Trophoblast cell (in vitro differentiated cells and primary cell): ENCODE measurements at regions not wholly inside any gene's neighbourhood (a gene's known extent, or its start where the extent isn't known, plus 50 kb on each side); places are given as distances from the start of the nearest gene placed in this dataset.
"Not testable (repeated sequence)": the region's sequence is repeated elsewhere in the genome, so short reads cannot be mapped to it uniquely, and the experiment has no call there.

Experiments used
- DNase-seq, 2 donors: peaks; one replicate each; pipeline ENCODE4 v3.0.0-alpha.2; 2016
- H2AFZ ChIP-seq: 2 replicates; pipeline ENCODE4 v1.6.1; 2013; ENCODE audit warnings: low read length, moderate library complexity, mild to moderate bottlenecking; ENCODE audit not compliant: insufficient read depth, poor library complexity
- H2AK5ac ChIP-seq: 2 replicates; pipeline ENCODE4 v1.6.1; 2013; ENCODE audit warnings: mild to moderate bottlenecking, low read length
- H2BK120ac ChIP-seq: 2 replicates; pipeline ENCODE4 v1.6.1; 2013; ENCODE audit warnings: low read length, mild to moderate bottlenecking, moderate library complexity; ENCODE audit not compliant: insufficient read depth, poor library complexity
- H2BK12ac ChIP-seq: 2 replicates; pipeline ENCODE4 v1.6.1; 2013; ENCODE audit warnings: mild to moderate bottlenecking, low read length, moderate library complexity
- H2BK5ac ChIP-seq: 2 replicates; pipeline ENCODE4 v1.6.1; 2013; ENCODE audit warnings: low read length, low read depth, moderate library complexity, mild to moderate bottlenecking; ENCODE audit not compliant: poor library complexity
- H3K14ac ChIP-seq: 2 replicates; pipeline ENCODE4 v1.6.1; 2013; ENCODE audit warnings: mild to moderate bottlenecking, low read length
- H3K18ac ChIP-seq: 2 replicates; pipeline ENCODE4 v1.6.1; 2013; ENCODE audit warnings: mild to moderate bottlenecking, low read length
- H3K23ac ChIP-seq: 2 replicates; pipeline ENCODE4 v1.6.1; 2013; ENCODE audit warnings: low read length
- H3K27ac ChIP-seq: 2 replicates; pipeline ENCODE4 v1.5.1; 2013; ENCODE audit warnings: low read depth, mild to moderate bottlenecking, inconsistent platforms, low read length, moderate library complexity
- H3K27me3 ChIP-seq: 2 replicates; pipeline ENCODE4 v1.6.1; 2013; ENCODE audit warnings: inconsistent platforms, mild to moderate bottlenecking, low read length, moderate library complexity; ENCODE audit not compliant: insufficient read depth
- H3K36me3 ChIP-seq, 2 experiments: 1 replicate in 1 of 2; 2 replicates in 1 of 2; pipeline ENCODE4 v1.6.1; 2013; ENCODE audit warnings: low read length in 2 of 2, mild to moderate bottlenecking in 2 of 2, moderate library complexity in 1 of 2; ENCODE audit not compliant: insufficient read depth in 2 of 2, control insufficient read depth in 1 of 2
- H3K4ac ChIP-seq: 2 replicates; pipeline ENCODE4 v1.6.1; 2013; ENCODE audit warnings: low read depth, mild to moderate bottlenecking, low read length, moderate library complexity
- H3K4me1 ChIP-seq, 2 experiments: 1 replicate in 1 of 2; 2 replicates in 1 of 2; pipeline ENCODE4 v1.6.1; 2013; ENCODE audit warnings: low read length in 2 of 2, mild to moderate bottlenecking in 2 of 2, moderate library complexity in 1 of 2; ENCODE audit not compliant: insufficient read depth in 2 of 2, control insufficient read depth in 1 of 2
- H3K4me2 ChIP-seq: 2 replicates; pipeline ENCODE4 v1.6.1; 2013; ENCODE audit warnings: inconsistent platforms, mild to moderate bottlenecking, low read length, moderate library complexity
- H3K4me3 ChIP-seq: 2 replicates; pipeline ENCODE4 v1.5.1; 2013; ENCODE audit warnings: mild to moderate bottlenecking, low read depth, low read length, inconsistent platforms
- H3K79me1 ChIP-seq: one replicate; pipeline ENCODE4 v1.6.1; 2013; ENCODE audit warnings: low read length
- H3K79me2 ChIP-seq: 2 replicates; pipeline ENCODE4 v1.6.1; 2013; ENCODE audit warnings: low read length, mild to moderate bottlenecking; ENCODE audit not compliant: control insufficient read depth, insufficient read depth, poor library complexity
- H3K9ac ChIP-seq: 2 replicates; pipeline ENCODE4 v1.6.1; 2013; ENCODE audit warnings: mild to moderate bottlenecking, low read length
- H3K9me3 ChIP-seq: 2 replicates; pipeline ENCODE4 v1.6.1; 2013; ENCODE audit warnings: low read depth, mild to moderate bottlenecking, control low read depth, inconsistent platforms, low read length; ENCODE audit not compliant: insufficient read depth
- H4K12ac ChIP-seq: 2 replicates; pipeline ENCODE4 v1.6.1; 2013; ENCODE audit warnings: low read depth, mild to moderate bottlenecking, low read length, moderate library complexity
- H4K8ac ChIP-seq: 2 replicates; pipeline ENCODE4 v1.6.1; 2013; ENCODE audit warnings: low read depth, mild to moderate bottlenecking, low read length, moderate library complexity
- H4K91ac ChIP-seq: one replicate; pipeline ENCODE4 v1.6.1; 2013; ENCODE audit warnings: low read depth, mild to moderate bottlenecking, low read length, moderate library complexity
- WGBS: extraction: QIAGEN DNeasy Blood & Tissue Kit; methylation state at CpG from one replicate; pipeline ENCODE4 v1.1.7; 2013; ENCODE audit warnings: missing lambda C conversion rate; ENCODE audit not compliant: insufficient read length, insufficient coverage; ENCODE audit errors: extremely low coverage; 5-methylcytosine and 5-hydroxymethylcytosine counted together

DNA sequence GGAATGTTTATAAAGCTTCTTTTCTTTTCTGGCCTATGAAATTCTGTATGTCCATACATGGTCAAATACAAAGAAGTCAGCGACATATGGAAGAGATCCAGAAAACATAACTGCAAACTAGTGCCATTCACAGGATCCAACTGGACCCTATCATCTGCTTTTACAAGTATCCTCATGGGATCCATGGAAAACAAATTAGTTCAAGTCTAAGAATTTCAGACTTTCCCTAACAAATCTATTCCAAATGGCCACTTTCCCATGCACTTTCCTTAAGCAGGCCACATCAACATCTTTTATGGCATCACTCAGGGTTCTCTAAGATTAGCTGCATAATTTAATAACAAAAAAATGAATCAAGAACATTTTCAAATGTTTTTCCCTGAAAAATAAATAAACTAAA is 301.3 kb downstream of the ZNF37A start:
- H3K4ac ChIP-seq, H3K4me2 ChIP-seq, H2AFZ ChIP-seq, H3K9me3 ChIP-seq, H2BK120ac ChIP-seq, H3K4me1 ChIP-seq, H3K79me2 ChIP-seq, H3K23ac ChIP-seq, H3K27ac ChIP-seq, H4K12ac ChIP-seq, H4K8ac ChIP-seq, H4K91ac ChIP-seq, H2BK5ac ChIP-seq, H3K79me1 ChIP-seq, H3K27me3 ChIP-seq, H2AK5ac ChIP-seq, H3K9ac ChIP-seq, H2BK12ac ChIP-seq, H3K18ac ChIP-seq, H3K14ac ChIP-seq, DNase-seq, H3K4me3 ChIP-seq, H3K36me3 ChIP-seq: not testable (repeated sequence)
- no CpG with 5 or more reads among the region's 1 CpG for WGBS

DNA sequence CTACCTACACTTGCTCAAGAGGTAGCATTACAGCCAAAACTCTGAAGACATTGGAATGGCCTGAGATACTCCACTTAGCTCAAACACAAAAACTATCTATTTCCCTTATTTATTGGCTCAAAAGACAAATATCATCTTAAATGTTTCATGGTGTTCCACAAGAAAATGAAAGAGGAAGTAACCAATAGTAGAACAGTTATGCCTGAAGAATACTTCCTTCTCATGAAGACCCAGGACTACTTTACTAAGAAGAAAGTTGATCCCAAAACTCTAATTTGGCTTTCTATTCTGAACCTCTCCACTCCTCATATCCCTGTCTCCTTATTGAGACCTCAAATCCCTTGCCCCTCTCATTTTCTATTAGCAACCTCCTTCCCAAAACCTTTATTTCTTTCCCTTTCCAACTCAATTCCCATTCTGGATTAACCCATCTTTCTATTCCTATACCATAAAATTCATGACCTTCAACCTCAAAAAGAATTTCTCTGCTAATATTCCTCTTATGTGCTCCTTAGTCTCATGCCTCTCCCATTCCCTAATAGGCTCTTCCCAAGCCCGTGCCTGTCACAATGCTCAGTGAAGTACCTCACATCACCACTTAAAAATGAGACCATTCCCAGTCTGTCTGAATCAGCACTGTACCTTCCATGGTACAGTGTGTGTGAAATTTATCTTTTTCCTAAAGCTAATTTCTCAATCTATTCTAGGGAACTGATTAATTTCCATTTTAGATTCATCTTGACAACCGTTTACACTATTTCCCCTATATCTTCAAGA is 302.2 kb downstream of the ZNF37A start:
- H2BK12ac ChIP-seq, H2AFZ ChIP-seq, H3K18ac ChIP-seq, H3K79me1 ChIP-seq, H3K4ac ChIP-seq, H2BK5ac ChIP-seq, H3K79me2 ChIP-seq, H3K4me2 ChIP-seq, H3K9me3 ChIP-seq, H3K27me3 ChIP-seq, H2AK5ac ChIP-seq, H3K23ac ChIP-seq, H3K36me3 ChIP-seq, H3K9ac ChIP-seq, H4K91ac ChIP-seq, H3K27ac ChIP-seq, H3K4me3 ChIP-seq, H4K8ac ChIP-seq, DNase-seq, H3K14ac ChIP-seq, H3K4me1 ChIP-seq, H2BK120ac ChIP-seq, H4K12ac ChIP-seq: not testable (repeated sequence)
- no CpG with 5 or more reads among the region's 2 CpGs for WGBS

DNA sequence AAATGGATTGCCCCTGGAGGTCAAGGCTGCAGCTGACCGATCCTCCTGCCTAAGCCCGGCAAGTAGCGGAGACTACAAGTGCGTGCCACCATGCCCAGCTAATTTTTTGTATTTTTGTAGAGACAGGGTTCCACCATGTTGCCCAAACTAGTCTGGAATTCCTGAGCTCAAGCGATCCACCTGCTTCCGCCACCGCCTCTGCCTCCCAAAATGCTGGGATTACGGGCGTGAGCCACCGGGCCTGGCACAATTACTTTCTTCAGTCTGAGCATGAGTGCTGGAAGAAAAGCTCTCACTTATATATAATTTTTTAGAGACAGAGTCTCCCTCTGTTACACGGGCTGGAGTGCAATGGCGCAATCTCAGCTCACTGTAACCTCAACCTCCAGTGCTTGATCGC is 307.4 kb downstream of the ZNF37A start:
- not testable (repeated sequence) for H3K27ac ChIP-seq, H3K9me3 ChIP-seq
- WGBS: no CpG with 5 or more reads among the region's 13 CpGs

DNA sequence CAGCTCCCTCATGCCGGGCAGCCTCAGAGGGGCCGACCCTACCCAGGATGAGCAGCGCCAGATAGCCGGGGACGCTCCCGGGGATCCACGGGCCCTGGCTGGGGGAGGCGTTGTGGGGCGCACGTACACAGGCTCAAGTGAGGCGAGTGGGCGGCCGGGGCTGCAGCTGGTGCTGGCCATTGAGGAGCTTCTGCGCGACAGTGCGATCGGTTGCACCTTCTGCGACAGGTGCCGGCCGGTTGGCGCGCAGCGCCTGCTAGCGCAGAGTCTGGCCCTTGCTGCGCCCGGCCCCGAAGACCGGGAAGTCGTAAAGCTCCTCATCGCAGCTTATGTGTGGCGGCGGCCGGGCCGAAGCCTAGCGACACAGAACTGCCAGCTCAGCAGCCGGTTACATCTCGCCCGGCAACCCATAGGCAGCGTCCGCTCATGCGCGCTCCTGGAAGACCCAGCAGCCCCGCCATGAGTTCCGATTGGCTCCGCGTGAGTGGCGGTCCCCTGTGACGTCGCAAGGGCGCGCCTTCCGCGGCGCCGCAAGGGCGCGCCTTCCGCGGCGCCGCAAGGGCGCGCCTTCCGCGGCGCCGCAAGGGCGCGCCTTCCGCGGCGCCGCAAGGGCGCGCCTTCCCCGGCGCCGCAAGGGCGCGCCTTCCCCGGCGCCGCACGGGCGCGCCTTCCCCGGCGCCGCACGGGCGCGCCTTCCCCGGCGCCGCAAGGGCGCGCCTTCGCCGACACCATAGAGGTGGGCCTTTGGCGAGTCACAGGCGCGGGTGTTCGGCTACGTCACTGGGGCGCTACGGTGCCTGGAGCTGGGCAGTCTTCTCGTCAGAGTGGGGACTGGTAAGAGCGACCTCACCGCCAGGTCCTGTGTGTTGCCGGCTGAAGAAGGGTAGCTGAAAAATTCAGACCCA is 308.6 kb downstream of the ZNF37A start:
- H3K23ac ChIP-seq, H2AK5ac ChIP-seq, H2BK12ac ChIP-seq, H3K9me3 ChIP-seq, H3K4me1 ChIP-seq, H2BK120ac ChIP-seq, H2AFZ ChIP-seq, H2BK5ac ChIP-seq, H3K18ac ChIP-seq, H4K91ac ChIP-seq, H3K27me3 ChIP-seq, H3K36me3 ChIP-seq, H4K12ac ChIP-seq, H3K79me1 ChIP-seq, H3K14ac ChIP-seq, H3K4ac ChIP-seq, H3K79me2 ChIP-seq, H3K9ac ChIP-seq, H4K8ac ChIP-seq: not testable (repeated sequence)
- Histone ChIP-seq H3K4me3 (peak overlapping the region; percentile 66), H3K4me2 (peak overlapping the region; percentile 55), H3K27ac (peak overlapping the region; percentile 17)
- DNase-seq: peak; percentile 89 to 93
- no CpG with 5 or more reads among the region's 110 CpGs for WGBS

More for the DNA sequence above, 307.4 kb downstream of the ZNF37A start:
- H4K91ac ChIP-seq, H3K27me3 ChIP-seq, H2BK12ac ChIP-seq, DNase-seq, H2BK120ac ChIP-seq, H3K79me2 ChIP-seq, H3K4me3 ChIP-seq, H4K12ac ChIP-seq, H2BK5ac ChIP-seq, H2AFZ ChIP-seq, H3K23ac ChIP-seq, H3K79me1 ChIP-seq, H3K36me3 ChIP-seq, H3K4ac ChIP-seq, H3K9ac ChIP-seq, H3K4me2 ChIP-seq, H3K4me1 ChIP-seq, H3K18ac ChIP-seq, H3K14ac ChIP-seq, H4K8ac ChIP-seq, H2AK5ac ChIP-seq: not testable (repeated sequence)
